HepG2 (cell line): ENCODE measurements at regions not wholly inside any gene's neighbourhood (a gene's known extent, or its start where the extent isn't known, plus 50 kb on each side); places are given as distances from the start of the nearest gene placed in this dataset.

Experiments
- ATAC-seq: fragments of 200-7000 bp; cut with Tn5 transposase; 3 replicates; pipeline ENCODE4 v1.9.1; 2020; ENCODE audit warnings: mild to moderate bottlenecking, moderate library complexity
- BruUV-seq: library from RNA; stranded (reverse); fragments of 400-500 nt; replicated peaks from 2 replicates; lab custom pipeline; 2021; lab: Mats Ljungman, UMichigan
- CTCF ChIA-PET: fragments of 300-600 bp; formaldehyde crosslinking; extraction: SDS; loops from one replicate; lab custom pipeline; 2021; ENCODE audit warnings: low total read pairs, inconsistent platforms, low intra/inter-chr PET ratio; lab: Yijun Ruan, JAX
- POLR2A ChIA-PET: fragments of 350-600 bp; sonication (Branson Sonifier 250); formaldehyde crosslinking; loops from one replicate; lab custom pipeline; 2020; ENCODE audit warnings: antibody characterized with exemption, inconsistent platforms; lab: Yijun Ruan, JAX
- DNase-seq: peaks from one replicate; pipeline ENCODE4 v3.0.0-alpha.2; 2015; ENCODE audit warnings: low spot score
- FAIRE-seq: peaks from 3 replicates; lab custom pipeline; 2011; peaks lifted over from hg19 to GRCh38; lab: Jason Lieb, UNC
- H2AFZ ChIP-seq: one replicate; pipeline ENCODE4 v1.6.1; 2011; ENCODE audit warnings: low read length, inconsistent platforms
- H3K27ac ChIP-seq: fragments of 300-600 bp; 3 replicates; pipeline ENCODE4 v1.8.0; 2011; ENCODE audit warnings: mixed run types, mild to moderate bottlenecking, mixed read lengths, low read length, inconsistent platforms; ENCODE audit not compliant: insufficient read depth; ENCODE audit errors: extremely low read length
- H3K27me3 ChIP-seq, 2 experiments: fragments of 200-600 bp in 1 of 2; 2 replicates in 1 of 2; 3 replicates in 1 of 2; pipeline versions ENCODE4 v1.6.0 to v1.8.0; 2011; ENCODE audit warnings: low read length in 2 of 2, mild to moderate bottlenecking in 2 of 2, moderate library complexity in 2 of 2, inconsistent platforms in 1 of 2; ENCODE audit not compliant: insufficient read depth in 2 of 2, control insufficient read depth in 1 of 2
- H3K36me3 ChIP-seq, 2 experiments: fragments of 200-600 bp in 1 of 2; replicated peaks in 1 of 2; 2 replicates in 1 of 2; 3 replicates in 1 of 2; pipeline versions ENCODE4 v1.5.1 to v1.8.0; 2011; ENCODE audit warnings: low read length in 2 of 2, inconsistent platforms in 1 of 2; ENCODE audit not compliant: insufficient read depth in 2 of 2, control insufficient read depth in 1 of 2
- H3K4me1 ChIP-seq: 2 replicates; pipeline ENCODE4 v1.5.1; 2012; ENCODE audit warnings: low read length, inconsistent platforms; ENCODE audit not compliant: insufficient read depth
- H3K4me2 ChIP-seq: 2 replicates; pipeline ENCODE4 v1.6.0; 2011; ENCODE audit warnings: low read depth, low read length, inconsistent platforms
- H3K4me3 ChIP-seq, 3 experiments: fragments of 200-600 bp in 1 of 3; sonication (generic), shearing (Covaris generic) in 1 of 3; replicated peaks in 1 of 3; 2 replicates each; pipeline ENCODE4 v1.5.1; 2011 to 2016; ENCODE audit warnings: low read length in 3 of 3, inconsistent platforms in 2 of 3, low read depth in 2 of 3, mild to moderate bottlenecking in 2 of 3, control low read depth in 1 of 3, mixed read lengths in 1 of 3; ENCODE audit not compliant: insufficient read depth in 1 of 3
- H3K79me2 ChIP-seq: one replicate; pipeline ENCODE4 v1.6.1; 2011; ENCODE audit warnings: low read length, inconsistent platforms; ENCODE audit not compliant: insufficient read depth
- H3K9ac ChIP-seq: 2 replicates; pipeline ENCODE4 v1.6.0; 2011; ENCODE audit warnings: mild to moderate bottlenecking, low read depth, low read length, inconsistent platforms; ENCODE audit not compliant: insufficient read depth
- H3K9me3 ChIP-seq: 2 replicates; pipeline ENCODE4 v1.5.1; 2012; ENCODE audit warnings: mild to moderate bottlenecking, low read length
- H4K20me1 ChIP-seq: 2 replicates; pipeline ENCODE4 v1.6.0; 2011; ENCODE audit warnings: inconsistent platforms, mild to moderate bottlenecking, low read length, moderate library complexity; ENCODE audit not compliant: insufficient read depth
- CEBPB ChIP-seq: IDR thresholded peaks from 2 replicates; pipeline ENCODE4 v1.6.1; 2011; ENCODE audit warnings: low read depth, low read length, improper control_type of control experiment, borderline replicate concordance
- MATR3 ChIP-seq: sonication (generic); formaldehyde crosslinking; IDR thresholded peaks from 2 replicates; pipeline ENCODE4 v1.4.0; 2020; ENCODE audit warnings: missing genetic modification reagents
- MED8 ChIP-seq: sonication (generic); formaldehyde crosslinking; IDR thresholded peaks from 2 replicates; pipeline ENCODE4 v1.8.1; 2023; ENCODE audit warnings: mild to moderate bottlenecking, missing genetic modification reagents; ENCODE audit not compliant: insufficient replicate concordance
- TP53 ChIP-seq: sonication (generic); formaldehyde crosslinking; conservative IDR thresholded peaks from 2 replicates; pipeline ENCODE4 v1.4.0; 2020; ENCODE audit warnings: missing genetic modification reagents
- ZKSCAN8 ChIP-seq: IDR thresholded peaks from 2 replicates; pipeline ENCODE4 v1.6.1; 2016; ENCODE audit warnings: borderline replicate concordance, missing genetic modification reagents, missing compliant biosample characterization
- WGBS: methylation state at CpG from one replicate; pipeline ENCODE4 v1.1.6; 2017; ENCODE audit warnings: low lambda C conversion rate; 5-methylcytosine and 5-hydroxymethylcytosine counted together
- in situ Hi-C: cut with HindIII; loops from 2 replicates; pipeline ENCODE4 v1.10.0; 2017; ENCODE audit warnings: low pct_unique_long_range_greater_than_20kb; ENCODE audit not compliant: extremely low pct_ligation_motif_present
- intact Hi-C: fragments of 100-400 bp; cut with micrococcal nuclease; formaldehyde crosslinking; loops from one replicate; pipeline ENCODE4 v1.10.0; 2022; ENCODE audit not compliant: unreplicated experiment
- TF ChIP-seq, protein P1 (sequence below): sonication (generic); formaldehyde crosslinking; IDR thresholded peaks from 2 replicates; pipeline ENCODE4 v1.5.1; 2020; ENCODE audit warnings: mild to moderate bottlenecking, moderate library complexity, missing genetic modification reagents
- TF ChIP-seq, protein P2 (sequence below): sonication (generic); formaldehyde crosslinking; IDR thresholded peaks from 2 replicates; pipeline ENCODE4 v1.9.0; 2021; ENCODE audit warnings: missing genetic modification reagents, mild to moderate bottlenecking, borderline replicate concordance
- TF ChIP-seq, protein P3 (sequence below): sonication (generic); formaldehyde crosslinking; IDR thresholded peaks from 2 replicates; pipeline ENCODE4 v1.5.0; 2020; ENCODE audit warnings: missing genetic modification reagents
- TF ChIP-seq, protein P4 (sequence below), 2 experiments: sonication (generic) in 1 of 2; formaldehyde crosslinking in 1 of 2; IDR thresholded peaks; 2 replicates each; pipeline versions ENCODE4 v1.5.1 to v1.6.1; 2011 to 2020; ENCODE audit warnings: borderline replicate concordance in 1 of 2, low read depth in 1 of 2, low read length in 1 of 2, mild to moderate bottlenecking in 1 of 2, missing genetic modification reagents in 1 of 2, moderate library complexity in 1 of 2

DNA sequence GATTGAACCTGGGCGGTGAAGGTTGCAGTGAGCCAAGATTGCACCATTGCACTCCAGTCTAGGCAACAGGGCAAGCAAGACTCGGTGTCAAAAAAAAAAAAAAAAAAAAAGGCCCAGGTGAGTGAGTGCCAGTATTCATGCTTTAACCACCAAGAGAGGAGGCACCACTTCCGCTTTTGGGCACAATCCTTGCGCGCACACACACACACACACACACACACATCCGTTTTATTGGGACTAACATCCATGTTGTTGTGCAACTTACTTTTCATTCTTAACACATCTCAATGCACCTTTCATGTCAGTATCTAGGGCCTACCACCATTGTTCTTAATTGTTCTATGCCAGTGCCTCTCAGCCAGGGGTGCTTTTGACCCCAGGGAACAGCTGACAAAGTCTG, 263.0 kb downstream of the CDC5L start:
- no peaks in the 10 kb centered on the region for H3K79me2 ChIP-seq
- no peak overlapping the region for H2AFZ ChIP-seq
- DNase-seq (no peak), FAIRE-seq (no peak), ATAC-seq (no peak)
- intact Hi-C loops (no loop called here), in situ Hi-C loops (loop anchor here (25.0 kb wide), 1 partner anchor 1262 kb away; no protein-coding TSS in a partner anchor)
- CTCF ChIA-PET = no interaction called here
- TF ChIP-seq CEBPB (0 out of 2 replicates have a peak, but pooled peaks have one; percentile 26), ZKSCAN8 (CRISPR knock-in tag) (no peak)
- TF ChIP-seq, protein P1, sequence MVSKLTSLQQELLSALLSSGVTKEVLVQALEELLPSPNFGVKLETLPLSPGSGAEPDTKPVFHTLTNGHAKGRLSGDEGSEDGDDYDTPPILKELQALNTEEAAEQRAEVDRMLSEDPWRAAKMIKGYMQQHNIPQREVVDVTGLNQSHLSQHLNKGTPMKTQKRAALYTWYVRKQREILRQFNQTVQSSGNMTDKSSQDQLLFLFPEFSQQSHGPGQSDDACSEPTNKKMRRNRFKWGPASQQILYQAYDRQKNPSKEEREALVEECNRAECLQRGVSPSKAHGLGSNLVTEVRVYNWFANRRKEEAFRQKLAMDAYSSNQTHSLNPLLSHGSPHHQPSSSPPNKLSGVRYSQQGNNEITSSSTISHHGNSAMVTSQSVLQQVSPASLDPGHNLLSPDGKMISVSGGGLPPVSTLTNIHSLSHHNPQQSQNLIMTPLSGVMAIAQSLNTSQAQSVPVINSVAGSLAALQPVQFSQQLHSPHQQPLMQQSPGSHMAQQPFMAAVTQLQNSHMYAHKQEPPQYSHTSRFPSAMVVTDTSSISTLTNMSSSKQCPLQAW (CRISPR knock-in tag) = no peak
- H4K20me1 ChIP-seq = no peaks in the 10 kb centered on the region
- H3K36me3 ChIP-seq = no peaks in the 10 kb centered on the region
- H3K4me1 ChIP-seq = 0 out of 2 replicates have a peak, but pooled peaks cover 5% of the 10 kb centered on the region
- POLR2A ChIA-PET = no interaction called here
- peaks cover 0 to 24% of the 10 kb centered on the region in 2 experiments; a peak in 3 of 5 replicates for H3K27me3 ChIP-seq
- H3K9ac ChIP-seq = no peak overlapping the region
- no peak overlapping the region for H3K4me3 ChIP-seq
- no peak overlapping the region for H3K4me2 ChIP-seq
- H3K27ac ChIP-seq = no peak overlapping the region
- no peaks in the 10 kb centered on the region for H3K9me3 ChIP-seq
- BruUV-seq = no TSS peak
- WGBS = 49% methylated on average over 6 of the region's 6 CpGs

DNA sequence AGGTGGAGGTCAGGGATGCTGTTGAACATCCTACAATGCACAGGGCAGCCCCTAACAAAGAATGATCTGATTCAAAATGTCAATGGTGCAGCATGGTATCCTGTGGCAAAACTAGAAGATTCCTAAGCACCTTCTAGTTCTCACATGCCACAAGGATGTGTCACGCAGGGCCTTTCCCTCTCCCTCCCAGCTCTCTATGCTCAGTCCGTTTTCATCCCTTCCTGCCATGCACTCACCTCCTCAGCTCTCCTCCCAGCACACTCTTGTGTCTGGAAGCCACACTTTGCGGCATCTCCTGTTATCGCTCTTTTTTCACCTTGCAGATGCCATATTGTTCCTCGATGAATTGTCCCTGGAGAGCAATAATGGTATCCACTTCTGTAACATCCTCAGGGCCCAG, 263.4 kb downstream of the CDC5L start:
- 0 out of 2 replicates have a peak, but pooled peaks cover 9% of the 10 kb centered on the region for H3K4me1 ChIP-seq
- POLR2A ChIA-PET = no interaction called here
- H3K4me2 ChIP-seq = no peak overlapping the region
- no peaks in the 10 kb centered on the region for H3K79me2 ChIP-seq
- no peak overlapping the region for H3K27ac ChIP-seq
- no peak overlapping the region for H3K9ac ChIP-seq
- 50% methylated on average over 5 of the region's 5 CpGs for WGBS
- FAIRE-seq = no peak
- no peak overlapping the region for H3K4me3 ChIP-seq
- no peaks in the 10 kb centered on the region for H3K9me3 ChIP-seq
- peaks cover 0 to 24% of the 10 kb centered on the region in 2 experiments; a peak in 3 of 5 replicates for H3K27me3 ChIP-seq
- intact Hi-C loops = no loop called here
- no peak for TF ChIP-seq MATR3
- no peak for TF ChIP-seq TP53
- TF ChIP-seq, protein P2, sequence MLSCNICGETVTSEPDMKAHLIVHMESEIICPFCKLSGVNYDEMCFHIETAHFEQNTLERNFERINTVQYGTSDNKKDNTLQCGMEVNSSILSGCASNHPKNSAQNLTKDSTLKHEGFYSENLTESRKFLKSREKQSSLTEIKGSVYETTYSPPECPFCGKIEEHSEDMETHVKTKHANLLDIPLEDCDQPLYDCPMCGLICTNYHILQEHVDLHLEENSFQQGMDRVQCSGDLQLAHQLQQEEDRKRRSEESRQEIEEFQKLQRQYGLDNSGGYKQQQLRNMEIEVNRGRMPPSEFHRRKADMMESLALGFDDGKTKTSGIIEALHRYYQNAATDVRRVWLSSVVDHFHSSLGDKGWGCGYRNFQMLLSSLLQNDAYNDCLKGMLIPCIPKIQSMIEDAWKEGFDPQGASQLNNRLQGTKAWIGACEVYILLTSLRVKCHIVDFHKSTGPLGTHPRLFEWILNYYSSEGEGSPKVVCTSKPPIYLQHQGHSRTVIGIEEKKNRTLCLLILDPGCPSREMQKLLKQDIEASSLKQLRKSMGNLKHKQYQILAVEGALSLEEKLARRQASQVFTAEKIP = no peak
- TF ChIP-seq, protein P3, sequence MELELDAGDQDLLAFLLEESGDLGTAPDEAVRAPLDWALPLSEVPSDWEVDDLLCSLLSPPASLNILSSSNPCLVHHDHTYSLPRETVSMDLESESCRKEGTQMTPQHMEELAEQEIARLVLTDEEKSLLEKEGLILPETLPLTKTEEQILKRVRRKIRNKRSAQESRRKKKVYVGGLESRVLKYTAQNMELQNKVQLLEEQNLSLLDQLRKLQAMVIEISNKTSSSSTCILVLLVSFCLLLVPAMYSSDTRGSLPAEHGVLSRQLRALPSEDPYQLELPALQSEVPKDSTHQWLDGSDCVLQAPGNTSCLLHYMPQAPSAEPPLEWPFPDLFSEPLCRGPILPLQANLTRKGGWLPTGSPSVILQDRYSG = no peak
- TF ChIP-seq, protein P4, sequence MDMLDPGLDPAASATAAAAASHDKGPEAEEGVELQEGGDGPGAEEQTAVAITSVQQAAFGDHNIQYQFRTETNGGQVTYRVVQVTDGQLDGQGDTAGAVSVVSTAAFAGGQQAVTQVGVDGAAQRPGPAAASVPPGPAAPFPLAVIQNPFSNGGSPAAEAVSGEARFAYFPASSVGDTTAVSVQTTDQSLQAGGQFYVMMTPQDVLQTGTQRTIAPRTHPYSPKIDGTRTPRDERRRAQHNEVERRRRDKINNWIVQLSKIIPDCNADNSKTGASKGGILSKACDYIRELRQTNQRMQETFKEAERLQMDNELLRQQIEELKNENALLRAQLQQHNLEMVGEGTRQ (IDR thresholded peaks at IDR 0.05; ENCODE audit: low read depth, low read length) = no peak
- TF ChIP-seq, protein P4 (CRISPR knock-in tag; IDR thresholded peaks at IDR 0.05; ENCODE audit: borderline replicate concordance) = no peak
- no peak for TF ChIP-seq MED8
- TF ChIP-seq, all 625 proteins: peak for 0
- no TSS peak for BruUV-seq
- in situ Hi-C loops = loop anchor here (25.0 kb wide), 1 partner anchor 1261 kb away; no protein-coding TSS in a partner anchor
- H2AFZ ChIP-seq = no peak overlapping the region
- H4K20me1 ChIP-seq = no peaks in the 10 kb centered on the region
- CTCF ChIA-PET = no interaction called here
- DNase-seq (no peak), ATAC-seq (no peak)
- no peaks in the 10 kb centered on the region for H3K36me3 ChIP-seq
